Right lobe of liver (tissue), 4 donors: ENCODE measurements at regions not wholly inside any gene's neighbourhood (a gene's known extent, or its start where the extent isn't known, plus 50 kb on each side); places are given as distances from the start of the nearest gene placed in this dataset.

Source experiments
- POLR2A ChIP-seq: fragments of 450-650 bp; IDR thresholded peaks from one replicate; pipeline ENCODE4 v1.6.1; 2017; ENCODE audit warnings: antibody characterized with exemption, mild to moderate bottlenecking
- TF ChIP-seq, protein P1 (sequence below), 4 donors: fragments of 200-600 bp in 3 of 4; fragments of 450-650 bp in 1 of 4; IDR thresholded peaks; one replicate each; pipeline versions ENCODE4 v1.5.1 to v1.8.0; 2016 to 2022; ENCODE audit warnings: antibody characterized with exemption in 4 of 4, mild to moderate bottlenecking in 2 of 4
- donor health status: DM: no; HTN: no; CAD: no.
- donor health status: DM: no; HTN: no; CAD: no.
- donor health status: DM: no; HTN: yes; CAD: no.

- TF ChIP-seq, protein P1, sequence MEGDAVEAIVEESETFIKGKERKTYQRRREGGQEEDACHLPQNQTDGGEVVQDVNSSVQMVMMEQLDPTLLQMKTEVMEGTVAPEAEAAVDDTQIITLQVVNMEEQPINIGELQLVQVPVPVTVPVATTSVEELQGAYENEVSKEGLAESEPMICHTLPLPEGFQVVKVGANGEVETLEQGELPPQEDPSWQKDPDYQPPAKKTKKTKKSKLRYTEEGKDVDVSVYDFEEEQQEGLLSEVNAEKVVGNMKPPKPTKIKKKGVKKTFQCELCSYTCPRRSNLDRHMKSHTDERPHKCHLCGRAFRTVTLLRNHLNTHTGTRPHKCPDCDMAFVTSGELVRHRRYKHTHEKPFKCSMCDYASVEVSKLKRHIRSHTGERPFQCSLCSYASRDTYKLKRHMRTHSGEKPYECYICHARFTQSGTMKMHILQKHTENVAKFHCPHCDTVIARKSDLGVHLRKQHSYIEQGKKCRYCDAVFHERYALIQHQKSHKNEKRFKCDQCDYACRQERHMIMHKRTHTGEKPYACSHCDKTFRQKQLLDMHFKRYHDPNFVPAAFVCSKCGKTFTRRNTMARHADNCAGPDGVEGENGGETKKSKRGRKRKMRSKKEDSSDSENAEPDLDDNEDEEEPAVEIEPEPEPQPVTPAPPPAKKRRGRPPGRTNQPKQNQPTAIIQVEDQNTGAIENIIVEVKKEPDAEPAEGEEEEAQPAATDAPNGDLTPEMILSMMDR (IDR thresholded peaks at IDR 0.05), result no peak
- TF ChIP-seq POLR2A, result no peak
These were observed 454.6 kb upstream of the PROX1 start for GRCh38 chr1:213533125-213533524.
